SHP77 treated with DMSO at 0.1 percent for 48 hours (cell line): ENCODE measurements at regions not wholly inside any gene's neighbourhood (a gene's known extent, or its start where the extent isn't known, plus 50 kb on each side); places are given as distances from the start of the nearest gene placed in this dataset.
A peak's percentile ranks its signal among the peaks of the same experiment; 100 is the strongest.
"Not testable (repeated sequence)": the region's sequence is repeated elsewhere in the genome, so short reads cannot be mapped to it uniquely, and the experiment has no call there.

Source experiments
- DNase-seq: peaks from one replicate; lab custom pipeline; 2025; lab: John Stamatoyannopoulos, UW

GRCh38 chr20:12581644-12582289 lies 427.0 kb upstream of the SPTLC3 start:
- no peak for DNase-seq

DNA sequence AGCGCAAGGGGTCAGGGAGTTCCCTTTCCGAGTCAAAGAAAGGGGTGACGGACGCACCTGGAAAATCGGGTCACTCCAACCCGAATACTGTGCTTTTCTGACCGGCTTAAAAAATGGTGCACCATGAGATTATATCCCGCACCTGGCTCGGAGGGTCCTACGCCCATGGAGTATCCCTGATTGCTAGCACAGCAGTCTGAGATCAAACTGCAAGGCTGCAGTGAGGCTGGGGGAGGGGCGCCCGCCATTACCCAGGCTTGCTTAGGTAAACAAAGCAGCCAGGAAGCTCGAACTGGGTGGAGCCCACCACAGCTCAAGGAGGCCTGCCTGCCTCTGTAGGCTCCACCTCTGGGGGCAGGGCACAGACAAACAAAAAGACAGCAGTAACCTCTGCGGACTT lies 426.1 kb upstream of the SPTLC3 start:
- DNase-seq = not testable (repeated sequence)

DNA sequence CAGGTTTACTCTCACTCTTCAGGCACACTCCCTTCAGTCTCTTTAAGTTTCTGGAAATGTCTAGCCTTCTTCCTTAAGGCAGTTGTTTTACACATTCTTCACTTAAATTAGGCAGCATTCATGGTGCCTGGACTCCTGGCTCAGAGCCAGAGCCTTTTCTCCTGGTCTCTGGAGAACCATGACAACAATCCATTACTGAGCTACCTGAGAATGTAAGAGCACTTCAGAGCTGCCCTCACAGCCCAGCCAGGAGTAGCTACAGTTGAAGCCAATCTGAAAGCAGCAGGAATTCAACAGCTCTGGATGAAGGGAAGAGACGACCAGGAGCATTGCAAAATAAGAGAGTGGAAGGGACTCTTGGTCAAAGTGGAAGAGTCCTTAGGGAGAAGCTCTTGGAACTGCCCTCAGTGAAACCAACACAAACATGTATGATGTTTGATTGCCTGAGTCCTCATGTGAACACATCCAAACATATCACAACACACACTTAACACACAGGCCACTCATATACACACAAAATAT lies 416.8 kb upstream of the SPTLC3 start:
- DNase-seq = peak; percentile 60

DNA sequence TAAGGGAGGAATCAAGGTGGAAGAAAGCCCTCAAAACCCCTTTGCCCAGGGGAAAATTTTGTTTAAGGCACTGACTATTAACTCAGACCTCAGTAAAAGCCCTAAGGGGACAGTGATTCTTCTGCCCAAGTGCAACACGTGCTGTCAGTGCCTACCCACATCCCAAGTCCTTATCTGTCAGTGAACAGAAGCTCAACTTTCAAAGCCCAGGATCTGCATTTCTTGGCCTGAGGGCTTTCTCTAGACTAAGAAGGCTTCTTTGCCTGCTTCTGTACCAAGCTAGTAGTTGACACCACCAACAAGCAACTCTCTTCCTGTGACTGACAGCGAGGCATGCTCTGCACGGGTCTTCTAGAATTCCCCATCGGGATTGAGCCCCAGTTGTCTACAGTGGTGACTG lies 416.0 kb upstream of the SPTLC3 start:
- no peak for DNase-seq

DNA sequence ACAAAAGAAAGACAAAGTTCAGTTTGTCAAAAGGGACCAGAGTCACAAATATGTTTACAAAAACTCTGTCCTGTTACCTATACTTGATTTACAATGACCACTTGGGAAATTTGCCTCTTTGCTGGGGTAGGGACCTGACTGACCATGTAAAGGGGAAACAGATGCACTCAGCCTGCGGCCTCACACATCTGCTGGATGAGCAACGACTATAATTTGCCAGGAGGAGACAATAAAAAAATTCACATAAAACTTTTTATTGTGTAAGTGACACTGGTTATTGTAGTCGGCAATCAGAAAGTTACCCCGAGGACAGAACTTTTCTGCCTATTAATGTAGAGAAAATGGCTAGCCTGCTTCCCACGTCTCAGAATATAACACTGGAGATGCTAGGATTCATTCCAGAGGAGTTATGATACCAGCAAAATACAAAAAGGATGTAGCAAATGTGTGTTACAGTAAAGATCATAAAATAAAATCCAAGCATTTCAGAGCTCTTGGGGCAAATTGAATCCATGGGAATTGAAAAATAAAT lies 415.4 kb upstream of the SPTLC3 start:
- DNase-seq = no peak

GRCh38 chr20:12594410-12595088 lies 414.2 kb upstream of the SPTLC3 start:
- DNase-seq = peak; percentile 78

GRCh38 chr20:12595841-12596240 lies 412.9 kb upstream of the SPTLC3 start:
- DNase-seq = no peak

DNA sequence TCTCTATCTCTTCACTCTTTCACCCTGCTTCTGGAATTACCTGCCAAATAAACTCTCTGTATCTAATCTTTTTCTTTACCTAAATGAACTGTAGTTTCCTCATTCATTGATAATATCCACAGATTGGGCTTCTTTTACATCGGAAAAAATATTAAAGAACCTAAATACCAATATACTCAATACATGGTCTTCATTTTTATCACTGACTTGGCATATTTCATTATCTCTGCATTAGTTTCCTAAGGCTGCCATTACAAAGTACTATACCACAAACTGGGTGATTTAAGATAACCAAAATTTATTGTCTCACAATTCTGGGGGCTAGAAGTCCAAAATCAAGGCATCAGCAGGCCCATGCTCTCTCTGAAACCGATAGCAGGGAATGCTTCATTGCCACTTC lies 411.9 kb upstream of the SPTLC3 start:
- DNase-seq = no peak

- DNase-seq = no peak
Observed at GRCh38 chr20:12597551-12597950, 411.2 kb upstream of the SPTLC3 start.

GRCh38 chr20:12598894-12599293 lies 409.9 kb upstream of the SPTLC3 start:
- DNase-seq = no peak

- DNase-seq = no peak
Observed at GRCh38 chr20:12599494-12599893, 409.3 kb upstream of the SPTLC3 start.

- DNase-seq = no peak
Observed at GRCh38 chr20:12605751-12606150, 403.0 kb upstream of the SPTLC3 start.

DNA sequence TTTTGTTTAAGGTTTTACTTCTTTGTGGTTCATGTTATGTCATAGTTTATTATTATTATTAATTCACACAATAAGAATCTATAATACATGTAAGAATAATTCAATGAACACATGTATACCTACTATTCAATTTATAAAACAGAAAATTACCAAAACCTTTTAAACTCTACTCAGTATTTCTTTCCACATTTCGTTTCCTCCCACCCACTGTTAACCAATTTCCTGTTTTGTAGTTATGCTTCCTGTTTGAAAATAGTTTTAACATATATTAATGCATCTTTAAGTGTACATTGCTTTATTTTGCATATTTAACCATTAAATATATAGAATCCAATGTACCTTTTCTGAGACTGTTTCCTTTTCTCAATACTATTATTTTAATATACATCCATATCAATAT lies 397.9 kb upstream of the SPTLC3 start:
- no peak for DNase-seq

- no peak for DNase-seq
Observed at GRCh38 chr20:12614764-12615163, 394.0 kb upstream of the SPTLC3 start.

DNA sequence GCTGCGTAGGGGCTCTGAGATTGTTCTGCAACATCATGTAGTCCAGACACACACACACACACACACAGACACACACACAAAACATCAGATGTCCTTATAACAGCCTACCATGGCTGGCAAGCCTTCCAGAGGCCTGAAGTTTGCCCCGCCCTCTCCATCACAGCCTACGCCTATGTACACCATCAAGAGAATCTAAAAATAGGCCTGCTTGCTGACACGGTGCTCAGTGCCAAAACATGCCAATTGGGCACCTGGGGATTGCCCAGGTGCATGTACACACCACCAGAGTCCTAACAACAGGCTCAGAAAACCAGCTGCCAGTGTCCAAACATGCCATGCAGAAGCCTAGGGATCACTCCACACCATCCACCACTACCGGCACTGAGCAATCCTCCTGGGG lies 391.7 kb upstream of the SPTLC3 start:
- DNase-seq = no peak

DNA sequence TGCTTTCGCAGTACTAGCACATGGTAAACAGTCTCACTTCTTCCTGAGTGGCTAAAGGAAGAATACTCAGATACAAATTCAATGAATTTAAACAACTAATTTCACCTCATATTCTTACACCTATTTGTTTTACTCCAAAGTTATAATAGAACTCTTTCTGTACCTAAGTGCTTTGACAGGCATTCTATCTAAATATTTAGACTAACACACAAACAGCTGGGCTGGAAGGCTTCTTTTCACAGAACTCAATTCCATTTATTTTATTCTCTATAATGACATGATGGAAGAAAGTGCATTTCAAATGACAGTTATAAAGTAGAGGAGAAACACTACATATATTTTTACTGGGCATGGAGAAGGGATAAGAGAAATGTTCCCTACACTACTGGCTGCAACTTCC lies 384.9 kb upstream of the SPTLC3 start:
- no peak for DNase-seq

DNA sequence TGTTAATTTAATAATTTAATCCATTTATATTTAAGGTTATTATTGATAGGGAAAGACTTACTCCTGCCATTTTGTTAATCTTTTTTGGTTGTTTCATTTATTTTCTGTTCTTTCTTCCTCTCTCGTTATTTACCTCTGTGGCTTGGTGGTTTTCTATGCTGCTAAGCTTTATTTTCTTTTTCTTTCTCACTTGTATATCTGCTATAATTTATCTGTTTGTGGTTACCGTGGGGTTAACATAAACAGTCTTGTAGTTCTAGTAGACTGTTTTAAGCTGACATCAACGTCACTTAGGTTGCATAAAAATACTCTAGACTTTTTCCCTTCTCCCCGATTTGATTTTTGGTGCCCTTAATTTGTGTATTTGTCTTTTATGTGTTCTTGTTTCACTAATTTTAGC lies 381.3 kb upstream of the SPTLC3 start:
- no peak for DNase-seq

DNA sequence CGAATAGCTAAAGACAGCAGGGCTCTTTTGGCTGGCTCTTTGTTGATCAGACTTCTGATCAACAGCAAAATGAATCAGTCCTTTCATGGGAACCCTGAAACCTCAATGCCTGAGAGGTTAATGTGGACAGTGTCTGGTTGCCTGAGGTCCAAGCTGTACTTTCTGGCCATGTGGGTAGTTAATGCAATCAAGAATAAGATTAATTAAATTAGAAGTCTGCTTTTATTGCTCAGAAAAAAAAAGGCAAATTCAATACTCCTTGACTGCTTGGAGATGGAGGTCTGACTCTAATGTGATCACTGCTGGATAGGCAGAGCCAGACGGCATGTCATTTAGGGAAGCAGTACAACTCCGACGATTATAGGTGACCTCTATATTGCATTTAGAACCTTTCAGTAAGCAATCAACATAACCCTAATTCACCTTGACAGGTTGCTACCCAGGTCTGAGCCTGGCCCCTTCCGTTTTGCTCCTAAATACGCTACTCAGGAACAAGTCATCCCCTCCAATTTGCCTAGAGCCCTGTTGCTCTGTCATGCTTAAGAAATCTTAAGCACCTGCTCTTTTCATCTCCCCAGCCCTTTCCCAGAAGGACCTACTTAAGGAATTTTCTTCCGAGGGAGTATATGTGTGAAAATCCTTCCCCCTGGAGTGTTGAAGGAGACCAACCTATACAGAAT lies 370.0 kb upstream of the SPTLC3 start:
- no peak for DNase-seq

- DNase-seq = no peak
Observed at GRCh38 chr20:12640251-12640650, 368.5 kb upstream of the SPTLC3 start.

GRCh38 chr20:12641619-12642018 lies 367.2 kb upstream of the SPTLC3 start:
- no peak for DNase-seq

GRCh38 chr20:12644461-12644860 lies 364.3 kb upstream of the SPTLC3 start:
- no peak for DNase-seq

- DNase-seq = no peak
Observed at GRCh38 chr20:12649234-12649633, 359.5 kb upstream of the SPTLC3 start.

DNA sequence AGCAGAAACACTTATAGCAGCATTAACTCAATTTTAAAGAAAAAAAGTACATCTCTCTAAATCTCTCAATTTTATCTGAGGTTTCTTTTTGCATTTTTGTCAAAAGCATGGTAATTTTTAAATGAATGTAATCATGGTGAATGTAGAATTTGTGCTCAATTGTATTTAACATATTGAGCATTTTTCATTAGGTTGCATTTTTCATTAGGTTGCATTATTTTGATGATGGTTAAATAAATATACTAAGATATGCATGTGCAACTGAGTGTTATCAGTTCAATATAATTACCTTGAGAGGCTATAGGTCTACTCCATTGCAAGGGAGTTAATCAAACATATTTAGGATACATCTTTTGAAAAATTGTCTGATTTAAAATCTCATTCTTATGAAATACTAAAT lies 355.1 kb upstream of the SPTLC3 start:
- DNase-seq = no peak
